GM21360 (cell line): ENCODE measurements at regions not wholly inside any gene's neighbourhood (a gene's known extent, or its start where the extent isn't known, plus 50 kb on each side); places are given as distances from the start of the nearest gene placed in this dataset.

Experiments used
- ATAC-seq: cut with Tn5 transposase; IDR thresholded peaks from one replicate; pipeline ENCODE4 v1.9.1; 2021; ENCODE audit warnings: mild to moderate bottlenecking, moderate library complexity; ENCODE audit not compliant: unreplicated experiment

DNA sequence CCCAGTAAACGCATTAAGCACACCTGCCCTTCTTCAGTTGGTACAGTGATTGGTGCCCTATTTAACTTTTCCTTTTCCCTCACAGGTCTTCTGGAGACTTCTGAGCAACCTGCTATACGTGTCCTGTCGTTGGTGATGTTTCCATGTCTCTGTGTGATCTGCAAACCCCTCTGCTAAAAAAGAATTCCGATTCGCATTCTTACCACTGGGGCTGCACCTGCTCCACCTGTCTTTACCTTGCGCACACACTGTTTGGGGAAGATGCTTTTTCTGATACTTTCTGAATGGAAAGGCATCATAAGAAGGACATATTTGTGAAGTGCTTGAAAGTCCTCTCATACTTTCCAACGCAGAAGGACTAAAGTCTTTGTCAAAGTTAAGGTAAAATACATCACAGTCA is 323.9 kb upstream of the SOX11 start:
- no peak for ATAC-seq

DNA sequence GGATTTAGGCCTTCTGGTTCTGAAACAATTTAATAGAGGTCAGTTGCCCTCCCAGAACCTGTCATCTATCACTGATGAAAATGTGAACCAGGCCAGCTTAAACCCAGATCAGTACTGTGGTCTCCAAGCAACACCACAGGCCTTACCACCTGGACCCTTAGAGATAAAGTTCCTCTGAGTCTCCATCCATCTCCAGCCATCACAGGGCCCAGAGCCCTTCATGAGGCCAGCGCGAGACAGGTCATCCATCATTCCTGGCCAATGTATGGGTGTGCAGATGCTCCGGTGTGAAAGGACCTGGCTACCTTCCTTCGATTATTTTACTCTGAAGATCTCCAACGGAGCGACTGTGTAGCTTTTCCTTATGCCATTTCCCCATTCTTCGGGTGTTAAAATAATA is 322.7 kb upstream of the SOX11 start:
- ATAC-seq, result no peak

GRCh38 chr2:5370158-5370557 is 322.0 kb upstream of the SOX11 start:
- no peak for ATAC-seq

- no peak for ATAC-seq
These were observed 320.0 kb upstream of the SOX11 start for GRCh38 chr2:5372141-5372540.

GRCh38 chr2:5373200-5373599 is 319.0 kb upstream of the SOX11 start:
- ATAC-seq, result no peak

DNA sequence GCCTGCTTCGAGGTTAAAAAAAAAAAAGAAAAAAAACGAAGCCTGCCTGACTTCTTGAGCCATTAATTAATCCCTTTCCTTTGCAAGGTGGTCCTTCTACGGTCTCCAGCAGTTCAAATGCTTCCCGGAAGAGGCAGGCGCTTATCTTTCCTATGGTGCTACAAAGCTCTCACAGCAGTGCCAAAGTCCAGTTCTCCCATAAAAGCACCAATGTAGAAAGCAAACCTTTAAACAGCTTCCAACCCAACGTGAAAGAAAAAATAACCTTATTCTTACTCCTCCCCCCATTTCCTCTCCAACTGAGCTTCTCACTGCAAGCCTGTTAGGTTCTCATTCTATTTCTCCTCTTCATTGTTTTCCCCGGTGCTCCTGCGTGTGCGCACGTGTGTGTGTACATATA is 317.4 kb upstream of the SOX11 start:
- ATAC-seq, result no peak

DNA sequence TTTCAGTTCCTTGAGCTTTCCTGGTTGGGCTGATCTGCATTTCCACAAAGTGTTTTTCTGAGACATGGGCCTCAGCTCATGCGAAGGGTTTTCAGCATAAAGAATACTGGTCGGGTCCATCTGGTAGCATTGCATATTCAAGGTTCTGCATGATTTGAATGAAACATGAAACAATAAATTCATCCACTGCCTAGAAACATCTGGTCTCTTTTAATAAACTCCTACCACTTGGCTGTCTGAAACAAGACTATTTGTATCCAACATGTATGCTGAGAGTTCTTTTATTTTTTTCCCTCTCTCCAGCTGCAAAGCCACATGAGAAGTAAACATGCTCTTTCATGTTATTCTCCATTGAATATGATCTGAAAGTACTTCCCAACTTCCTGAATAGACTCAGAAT is 314.9 kb upstream of the SOX11 start:
- ATAC-seq, result no peak

DNA sequence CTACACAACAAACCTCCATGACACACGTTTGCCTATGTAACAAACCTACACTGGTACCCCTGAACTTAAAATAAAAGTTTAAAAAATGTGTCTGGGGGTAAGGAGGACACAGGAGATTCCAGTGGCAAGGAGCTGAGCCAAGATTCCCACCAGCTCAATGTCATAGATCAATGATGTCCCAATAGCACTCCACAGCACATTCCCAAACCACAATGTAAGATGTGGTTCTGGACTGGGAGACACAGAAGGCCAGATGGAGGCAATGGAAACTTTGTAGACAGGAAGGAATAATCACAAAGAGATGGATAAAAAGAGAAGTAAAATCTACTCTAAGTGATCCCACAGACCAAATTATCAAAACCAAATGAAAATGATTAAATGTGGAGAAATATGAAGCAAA is 312.4 kb upstream of the SOX11 start:
- no peak for ATAC-seq

- ATAC-seq, result no peak
These were observed 306.6 kb upstream of the SOX11 start for GRCh38 chr2:5385596-5385995.

- no peak for ATAC-seq
These were observed 304.8 kb upstream of the SOX11 start for GRCh38 chr2:5387406-5387805.

- ATAC-seq, result no peak
These were observed 302.4 kb upstream of the SOX11 start for GRCh38 chr2:5389740-5390139.

- ATAC-seq, result no peak
These were observed 300.8 kb upstream of the SOX11 start for GRCh38 chr2:5391362-5391761.

DNA sequence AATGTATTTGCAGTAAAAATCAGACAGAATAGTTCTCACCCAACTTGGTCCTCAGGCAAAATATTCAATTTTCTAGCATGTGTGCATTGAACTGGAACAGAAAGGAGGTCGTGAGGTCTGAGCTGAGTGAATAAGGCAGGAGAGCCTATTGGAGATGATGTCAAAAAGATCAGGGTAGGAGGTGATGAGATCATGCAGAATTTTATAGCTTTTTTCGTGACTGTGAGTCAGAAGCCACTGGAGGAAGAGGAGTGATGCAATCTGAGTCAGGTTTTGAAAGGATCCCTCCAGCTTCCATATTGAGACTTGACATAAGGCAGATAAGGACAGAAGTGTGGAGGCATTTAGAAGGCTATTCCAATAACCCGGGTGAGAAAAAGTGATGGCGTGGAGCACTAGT is 299.5 kb upstream of the SOX11 start:
- no peak for ATAC-seq

DNA sequence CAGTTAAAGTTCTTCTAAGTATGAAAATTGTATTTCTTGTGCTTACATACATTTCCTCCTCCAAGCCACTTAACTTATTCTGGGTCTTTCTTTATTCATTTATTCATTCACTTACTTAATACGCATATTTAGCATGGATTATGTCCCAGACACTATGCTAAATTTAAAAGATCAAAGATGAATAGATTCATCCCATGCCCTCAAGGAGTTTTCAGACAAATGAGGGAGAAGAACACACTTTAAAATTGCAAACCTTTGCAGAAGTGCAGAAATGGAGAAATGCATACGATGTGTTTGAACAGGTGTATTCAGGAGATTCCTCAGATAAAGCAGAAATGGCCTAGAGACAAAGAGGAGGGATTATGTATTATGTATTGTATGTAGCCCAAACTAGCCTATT is 298.7 kb upstream of the SOX11 start:
- ATAC-seq, result no peak

- ATAC-seq, result no peak
These were observed 298.0 kb upstream of the SOX11 start for GRCh38 chr2:5394223-5394622.

DNA sequence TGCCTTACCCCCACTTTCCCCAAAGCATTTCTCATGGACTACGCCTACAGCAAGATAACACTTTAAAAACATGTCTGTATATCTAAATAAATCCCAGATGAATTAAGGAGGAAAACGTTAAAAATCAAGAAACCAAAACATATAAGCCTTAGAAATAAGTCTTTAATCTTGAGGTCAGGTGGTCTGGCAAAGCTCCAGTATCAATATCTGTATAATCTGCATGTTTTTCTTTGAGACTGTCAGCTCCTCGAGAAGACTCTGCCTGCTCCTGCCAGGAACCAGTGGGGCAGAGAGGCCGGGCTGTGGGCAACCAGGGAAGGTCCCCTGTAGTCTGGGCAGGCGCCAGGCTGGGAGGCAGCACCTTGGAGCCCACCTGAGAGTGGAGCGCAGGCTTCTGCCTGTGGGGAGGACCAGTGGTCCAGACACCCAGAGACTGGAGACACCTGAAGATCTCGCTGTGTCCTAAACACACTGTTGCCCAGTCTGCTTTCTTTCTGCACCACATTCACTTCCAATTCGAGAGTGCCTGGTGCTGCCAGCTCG is 291.0 kb upstream of the SOX11 start:
- no peak for ATAC-seq

- no peak for ATAC-seq
These were observed 288.8 kb upstream of the SOX11 start for GRCh38 chr2:5403392-5403791.

GRCh38 chr2:5409898-5410381 is 282.2 kb upstream of the SOX11 start:
- no peak for ATAC-seq

GRCh38 chr2:5410991-5411700 is 281.0 kb upstream of the SOX11 start:
- ATAC-seq, result no peak

DNA sequence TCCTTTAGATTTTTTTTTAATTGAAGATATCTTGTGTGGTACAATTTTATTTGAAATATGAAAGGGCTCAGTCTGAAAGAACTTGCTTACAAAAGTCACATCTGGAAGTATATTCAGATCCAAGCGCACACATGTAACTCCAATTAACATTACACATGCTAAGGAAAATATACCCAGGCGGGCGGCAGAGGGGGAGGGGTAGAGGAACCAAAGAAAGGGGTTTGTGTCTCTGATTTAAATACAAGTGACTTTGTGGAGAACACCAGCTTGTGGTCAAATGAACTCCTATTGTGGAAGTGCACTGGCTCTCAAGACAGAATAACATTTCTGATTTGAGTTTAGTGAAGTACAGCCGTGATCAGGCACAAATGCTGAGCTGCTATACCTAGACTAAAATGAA is 280.2 kb upstream of the SOX11 start:
- no peak for ATAC-seq

GRCh38 chr2:5433855-5434254 is 258.3 kb upstream of the SOX11 start:
- no peak for ATAC-seq

DNA sequence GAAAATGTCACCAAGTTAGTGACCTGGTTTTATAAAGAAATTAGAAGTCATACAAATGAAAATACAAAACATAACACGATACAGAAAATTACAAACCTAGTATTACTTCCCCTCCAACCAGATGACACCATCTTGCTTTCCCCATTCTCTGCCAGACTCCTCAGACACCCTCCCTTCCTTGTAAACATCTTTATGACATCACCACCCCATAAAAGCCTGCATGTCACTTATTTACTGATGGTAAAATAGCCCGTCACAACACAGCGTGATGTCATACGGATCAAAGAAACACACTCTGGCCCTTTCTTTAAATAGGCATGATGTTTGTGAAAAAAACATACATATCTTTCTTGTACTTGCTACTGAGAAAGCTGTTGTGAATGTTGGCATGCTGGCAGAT is 254.8 kb upstream of the SOX11 start:
- ATAC-seq, result no peak

DNA sequence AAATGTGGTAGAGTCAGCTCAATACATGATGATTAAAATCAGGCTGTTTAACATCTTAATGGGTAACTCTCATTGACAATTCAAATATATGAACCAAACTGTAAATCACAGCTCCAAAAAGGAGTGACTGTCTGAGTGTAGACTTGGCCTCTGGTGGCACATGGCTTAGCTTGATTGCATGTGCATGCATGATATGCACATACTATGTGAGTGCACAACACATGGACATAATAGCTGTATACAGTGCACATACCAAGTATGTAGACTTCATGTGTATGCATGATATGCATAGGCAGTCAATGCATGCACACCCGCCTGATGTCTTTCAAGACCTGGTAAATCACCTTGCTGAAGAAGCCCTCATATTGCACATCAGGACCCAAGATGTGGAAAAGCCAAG is 252.0 kb upstream of the SOX11 start:
- ATAC-seq, result no peak
